Mucosa of rectum (tissue), 2 donors: ENCODE measurements at regions not wholly inside any gene's neighbourhood (a gene's known extent, or its start where the extent isn't known, plus 50 kb on each side); places are given as distances from the start of the nearest gene placed in this dataset.

ENCODE experiments used
- H3K27ac ChIP-seq, 2 donors: one replicate each; pipeline ENCODE4 v1.7.0; 2013; ENCODE audit warnings: inconsistent platforms in 2 of 2, low read depth in 2 of 2, low read length in 2 of 2
- H3K27me3 ChIP-seq, 2 donors: one replicate each; pipeline ENCODE4 v1.7.0; 2013; ENCODE audit warnings: low read length in 2 of 2; ENCODE audit not compliant: control insufficient read depth in 2 of 2, insufficient read depth in 2 of 2
- H3K36me3 ChIP-seq, 2 donors: one replicate each; pipeline ENCODE4 v1.7.0; 2013; ENCODE audit warnings: low read length in 2 of 2; ENCODE audit not compliant: control insufficient read depth in 2 of 2, insufficient read depth in 2 of 2
- H3K4me1 ChIP-seq, 2 donors: one replicate each; pipeline ENCODE4 v1.7.0; 2013; ENCODE audit warnings: low read length in 2 of 2, mild to moderate bottlenecking in 1 of 2; ENCODE audit not compliant: control insufficient read depth in 2 of 2, insufficient read depth in 2 of 2
- H3K4me3 ChIP-seq, 2 donors: one replicate each; pipeline ENCODE4 v1.7.0; 2013; ENCODE audit warnings: low read length in 2 of 2
- H3K9ac ChIP-seq, 2 donors: one replicate each; pipeline ENCODE4 v1.7.0; 2013; ENCODE audit warnings: low read length in 2 of 2, low read depth in 1 of 2, mild to moderate bottlenecking in 1 of 2
- H3K9me3 ChIP-seq, 2 donors: one replicate each; pipeline ENCODE4 v1.7.0; 2013; ENCODE audit warnings: low read length in 2 of 2; ENCODE audit not compliant: control insufficient read depth in 2 of 2
- donor health status: healthy.
- donor health status: Normal muscosa, but diverticular disease.

DNA sequence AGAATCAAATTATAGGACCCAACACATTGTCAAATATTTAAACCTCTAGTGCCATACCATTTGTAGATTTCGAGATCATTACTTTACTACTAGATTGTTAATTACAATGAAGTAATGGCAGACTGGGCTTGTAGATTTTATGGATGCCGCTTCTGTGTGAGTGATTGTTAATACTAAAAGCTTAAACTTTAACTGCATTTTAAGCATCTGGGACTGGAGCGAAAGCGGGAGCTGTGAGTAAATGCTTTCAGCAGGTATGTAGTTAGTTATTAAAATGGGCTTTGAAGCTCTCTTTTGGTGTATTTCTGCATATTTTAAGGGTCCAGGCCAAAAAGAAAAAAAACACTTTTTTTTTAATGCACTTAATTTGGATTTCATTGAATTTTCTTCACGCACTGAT lies 519.3 kb downstream of the MED13L start:
- peaks cover 2 to 18% of the 10 kb centered on the region in 2 donors for H3K27me3 ChIP-seq
- H3K27ac ChIP-seq, result no peak overlapping the region
- no peak overlapping the region for H3K9ac ChIP-seq
- H3K4me3 ChIP-seq, result no peak overlapping the region
- no peaks in the 10 kb centered on the region for H3K9me3 ChIP-seq
- no peaks in the 10 kb centered on the region for H3K36me3 ChIP-seq
- H3K4me1 ChIP-seq, result no peaks in the 10 kb centered on the region

GRCh38 chr12:115756804-115757203 lies 520.7 kb downstream of the MED13L start:
- no peak overlapping the region for H3K27ac ChIP-seq
- H3K27me3 ChIP-seq, result peaks cover 2 to 14% of the 10 kb centered on the region in 2 donors
- no peaks in the 10 kb centered on the region for H3K9me3 ChIP-seq
- H3K36me3 ChIP-seq, result no peaks in the 10 kb centered on the region
- H3K9ac ChIP-seq, result no peak overlapping the region
- no peaks in the 10 kb centered on the region for H3K4me1 ChIP-seq
- H3K4me3 ChIP-seq, result no peak overlapping the region

- Histone ChIP-seq H3K9ac (no peak overlapping the region), H3K4me3 (no peak overlapping the region), H3K27me3 (peaks cover 2 to 14% of the 10 kb centered on the region in 2 donors), H3K4me1 (no peaks in the 10 kb centered on the region), H3K9me3 (no peaks in the 10 kb centered on the region), H3K36me3 (no peaks in the 10 kb centered on the region), H3K27ac (no peak overlapping the region)
These were observed 521.2 kb downstream of the MED13L start for GRCh38 chr12:115756271-115756670.

DNA sequence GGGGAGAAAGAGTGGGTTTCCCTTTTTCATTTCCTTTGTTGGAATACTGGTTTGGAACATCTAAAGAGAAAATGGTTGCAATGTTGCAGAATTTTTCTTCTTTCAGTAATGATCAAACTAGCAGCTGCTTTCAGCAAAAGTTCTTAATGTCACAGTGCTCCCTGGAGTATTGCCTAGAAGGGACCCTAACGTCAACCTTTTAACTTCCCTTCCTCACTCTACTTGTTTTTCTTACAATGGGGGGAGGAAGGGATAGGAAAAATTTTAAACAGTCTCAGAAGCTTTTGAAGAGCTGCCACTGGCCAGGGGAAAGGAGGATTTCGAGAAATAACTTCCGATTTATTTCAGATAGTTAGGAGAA lies 521.8 kb downstream of the MED13L start:
- Histone ChIP-seq H3K4me3 (no peak overlapping the region), H3K4me1 (no peaks in the 10 kb centered on the region)

GRCh38 chr12:115755061-115755724 lies 522.3 kb downstream of the MED13L start:
- no peak overlapping the region for H3K27ac ChIP-seq
- no peaks in the 10 kb centered on the region for H3K9me3 ChIP-seq
- peaks cover 2 to 14% of the 10 kb centered on the region in 2 donors for H3K27me3 ChIP-seq
- H3K9ac ChIP-seq, result no peak overlapping the region
- H3K4me3 ChIP-seq, result no peak overlapping the region
- peaks cover 0 to 4% of the 10 kb centered on the region in 2 donors for H3K4me1 ChIP-seq
- no peaks in the 10 kb centered on the region for H3K36me3 ChIP-seq

More for the DNA sequence above, 521.8 kb downstream of the MED13L start:
- Histone ChIP-seq H3K27ac (no peak overlapping the region), H3K36me3 (no peaks in the 10 kb centered on the region), H3K9me3 (no peaks in the 10 kb centered on the region), H3K9ac (no peak overlapping the region), H3K27me3 (peaks cover 2 to 14% of the 10 kb centered on the region in 2 donors)

GRCh38 chr12:115752913-115753726 lies 524.4 kb downstream of the MED13L start:
- no peak overlapping the region for H3K4me3 ChIP-seq
- H3K9me3 ChIP-seq, result no peaks in the 10 kb centered on the region

DNA sequence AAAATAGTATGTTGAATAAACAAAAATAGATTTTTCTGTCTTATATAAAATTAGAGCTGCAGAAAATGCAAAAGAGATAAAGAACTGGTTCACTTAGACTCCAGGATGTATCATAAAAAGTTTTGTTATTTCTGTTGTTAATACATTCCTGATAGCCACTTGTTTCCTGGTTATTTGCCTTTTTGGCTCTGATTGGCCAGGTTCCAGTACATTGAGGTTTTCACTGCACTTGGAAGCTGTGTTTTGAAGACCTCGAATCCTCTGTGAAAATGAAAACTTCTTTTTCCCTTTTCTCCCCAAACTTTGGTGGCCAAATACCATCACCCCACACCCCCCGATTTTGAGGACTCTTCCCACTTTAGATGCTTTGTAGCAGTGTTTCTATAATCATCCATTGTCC lies 525.3 kb downstream of the MED13L start:
- H3K4me3 ChIP-seq, result no peak overlapping the region
- peaks cover 0 to 8% of the 10 kb centered on the region in 2 donors for H3K27me3 ChIP-seq
- H3K4me1 ChIP-seq, result peaks cover 0 to 9% of the 10 kb centered on the region in 2 donors
- H3K36me3 ChIP-seq, result no peaks in the 10 kb centered on the region
- no peaks in the 10 kb centered on the region for H3K9me3 ChIP-seq
- no peak overlapping the region for H3K9ac ChIP-seq
- no peak overlapping the region for H3K27ac ChIP-seq

More at GRCh38 chr12:115752913-115753726, 524.4 kb downstream of the MED13L start:
- no peaks in the 10 kb centered on the region for H3K36me3 ChIP-seq
- peaks cover 0 to 9% of the 10 kb centered on the region in 2 donors for H3K4me1 ChIP-seq
- H3K27ac ChIP-seq, result no peak overlapping the region
- peaks cover 0 to 12% of the 10 kb centered on the region in 2 donors for H3K27me3 ChIP-seq
- no peak overlapping the region for H3K9ac ChIP-seq

- peaks cover 0 to 9% of the 10 kb centered on the region in 2 donors for H3K4me1 ChIP-seq
- H3K27me3 ChIP-seq, result peaks cover 0 to 5% of the 10 kb centered on the region in 2 donors
- H3K4me3 ChIP-seq, result no peak overlapping the region
- no peaks in the 10 kb centered on the region for H3K9me3 ChIP-seq
- no peak overlapping the region for H3K27ac ChIP-seq
- no peaks in the 10 kb centered on the region for H3K36me3 ChIP-seq
- H3K9ac ChIP-seq, result no peak overlapping the region
These were observed 527.2 kb downstream of the MED13L start for GRCh38 chr12:115750340-115750739.

DNA sequence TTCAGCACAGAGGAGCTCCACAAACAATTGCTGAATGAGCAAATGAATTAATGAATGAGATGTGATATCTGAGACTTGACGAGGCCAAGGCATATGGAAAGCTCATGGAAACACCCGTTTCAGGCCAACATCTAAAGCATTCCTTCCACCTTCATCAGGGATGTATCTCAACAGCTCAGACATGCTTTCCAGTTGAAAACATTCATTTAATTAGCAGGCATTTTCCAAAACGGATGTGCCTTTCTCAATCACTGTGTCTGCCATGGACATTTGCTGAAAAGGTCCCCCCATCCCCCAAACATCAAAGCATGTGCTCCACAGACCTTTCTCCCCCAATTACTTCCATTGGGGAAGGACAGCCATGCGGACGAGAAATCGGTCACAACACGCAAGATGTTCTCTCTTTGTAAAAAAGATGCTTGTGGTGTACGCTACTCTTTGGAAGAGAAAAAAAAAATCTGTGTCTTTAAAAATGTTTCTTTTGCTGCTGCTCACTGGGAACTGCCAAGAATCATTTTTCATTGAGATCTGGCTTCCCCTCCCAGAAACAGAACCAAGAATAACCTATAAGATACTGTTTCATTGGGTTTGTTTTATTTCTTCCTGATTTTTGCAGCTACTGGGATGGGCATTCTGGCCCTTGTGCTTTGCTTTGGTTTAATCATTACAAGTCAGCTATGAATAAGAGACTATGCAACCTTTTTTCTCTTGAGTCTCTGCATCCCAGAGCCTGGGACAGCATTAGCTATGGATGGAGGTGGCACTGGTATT lies 528.2 kb downstream of the MED13L start:
- Histone ChIP-seq H3K9ac (no peak overlapping the region), H3K27ac (no peak overlapping the region), H3K27me3 (no peaks in the 10 kb centered on the region), H3K36me3 (no peaks in the 10 kb centered on the region), H3K9me3 (no peaks in the 10 kb centered on the region), H3K4me3 (no peak overlapping the region), H3K4me1 (peaks cover 0 to 9% of the 10 kb centered on the region in 2 donors)
